ENCODE measurements at regions not wholly inside any gene's neighbourhood (a gene's known extent, or its start where the extent isn't known, plus 50 kb on each side); places are given as distances from the start of the nearest gene placed in this dataset.
A peak's percentile ranks its signal among the peaks of the same experiment; 100 is the strongest.

DNA sequence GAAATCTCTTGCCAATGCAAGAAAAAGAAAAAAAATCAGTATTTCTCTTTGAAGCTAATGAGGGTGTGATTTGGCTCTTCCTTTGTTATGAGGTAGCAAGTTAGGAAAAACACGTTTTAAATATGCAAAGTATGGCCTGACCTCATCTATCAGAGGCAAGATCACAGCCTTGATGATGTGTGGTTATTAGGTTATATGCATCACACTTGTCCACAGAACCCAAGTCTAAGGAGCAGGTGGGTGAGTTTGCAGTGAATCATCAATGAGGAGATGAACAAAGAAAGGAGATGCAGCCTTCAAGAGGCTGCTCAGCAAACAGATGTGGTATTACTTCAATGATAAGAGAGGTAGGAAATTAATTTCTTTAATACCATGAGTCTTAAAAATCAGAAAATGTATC lies 594.8 kb upstream of the CDH5 start:
- DNase-seq (ENCODE audit: low read depth) = no peak
- H3K4me3 ChIP-seq (ENCODE audit: low read depth, low read length) = no peak overlapping the region
- no peak for TF ChIP-seq CTCF (IDR thresholded peaks at IDR 0.05; ENCODE audit: insufficient read depth, low read length)

- no peak for DNase-seq (ENCODE audit: low read depth)
- H3K4me3 ChIP-seq (ENCODE audit: low read depth, low read length) = no peak overlapping the region
- TF ChIP-seq CTCF (IDR thresholded peaks at IDR 0.05; ENCODE audit: insufficient read depth, low read length) = no peak
These were observed 595.7 kb upstream of the CDH5 start for GRCh38 chr16:65770752-65771151.

DNA sequence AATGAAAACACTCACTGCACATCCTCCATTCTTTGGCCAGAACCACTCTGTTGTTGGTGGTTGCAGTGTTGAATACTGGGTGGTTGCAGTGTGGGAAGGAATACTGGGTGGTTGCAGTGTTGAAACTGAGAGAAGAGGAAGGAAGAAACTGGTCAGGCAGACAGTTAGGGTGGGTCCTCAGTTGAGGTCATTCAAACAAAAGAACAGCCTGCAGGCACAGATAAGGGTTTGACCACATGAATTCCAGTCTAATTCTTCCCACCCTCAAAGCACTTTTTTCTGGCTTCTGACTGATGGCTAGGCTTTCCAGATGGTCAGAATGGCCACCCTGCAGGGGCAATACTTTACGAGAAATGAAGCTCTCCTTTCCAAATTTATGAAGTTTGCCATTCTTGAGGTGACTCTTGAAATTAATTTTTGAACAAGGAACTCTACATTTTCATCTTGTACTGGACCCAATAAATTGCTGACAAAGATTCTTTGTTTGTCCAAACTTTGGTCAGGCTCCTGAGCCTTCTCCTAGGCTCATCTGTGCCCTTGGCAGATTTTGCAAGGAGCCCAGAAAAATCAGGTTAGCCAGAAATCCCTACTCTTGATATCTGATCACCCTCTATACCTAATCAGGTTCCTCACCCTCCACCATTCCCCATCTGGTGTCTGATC lies 596.6 kb upstream of the CDH5 start:
- TF ChIP-seq CTCF (IDR thresholded peaks at IDR 0.05; ENCODE audit: insufficient read depth, low read length) = no peak
- no peak overlapping the region for H3K4me3 ChIP-seq (ENCODE audit: low read depth, low read length)
- DNase-seq (ENCODE audit: low read depth) = peak; percentile 83

DNA sequence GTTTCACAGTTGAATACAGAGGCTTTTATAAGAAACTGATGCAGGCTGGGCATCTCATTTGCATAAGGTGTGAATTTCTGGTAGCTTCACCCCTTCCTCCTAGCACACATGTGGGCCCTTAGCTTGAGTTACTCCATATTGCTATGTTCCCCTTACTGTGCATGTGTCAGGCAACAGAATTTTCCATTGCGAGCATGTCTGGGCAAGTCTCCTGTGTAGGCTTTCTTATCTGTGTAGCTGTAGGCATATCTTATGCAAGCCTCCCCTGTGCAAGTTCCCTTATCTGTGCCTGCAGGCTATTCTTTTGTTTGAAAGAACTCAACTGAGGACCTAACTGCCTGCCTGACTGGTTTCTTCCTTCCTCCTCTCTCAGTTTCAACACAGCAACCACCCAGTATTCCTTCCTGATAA lies 597.4 kb upstream of the CDH5 start:
- peak; percentile 90 for DNase-seq (ENCODE audit: low read depth)
- no peak for TF ChIP-seq CTCF (IDR thresholded peaks at IDR 0.05; ENCODE audit: insufficient read depth, low read length)

DNA sequence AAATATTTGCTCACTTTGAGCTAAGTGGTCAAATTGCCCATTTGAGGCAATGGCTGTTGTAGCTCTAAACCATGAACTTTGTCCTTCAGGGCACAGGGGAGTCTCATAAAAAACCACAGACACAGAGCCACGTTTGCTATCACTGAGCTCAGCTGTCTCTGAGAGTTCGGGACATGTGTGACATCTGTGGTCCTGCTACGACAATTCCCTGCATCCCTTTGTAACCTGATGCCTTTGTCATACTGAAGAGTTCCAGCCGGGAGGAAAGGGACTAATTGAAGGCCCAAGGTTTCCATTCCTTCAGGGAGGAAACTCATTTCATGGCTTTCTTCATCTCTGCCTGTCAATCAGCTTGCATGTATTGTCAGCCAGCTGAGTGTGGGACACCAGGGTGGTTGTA lies 599.4 kb upstream of the CDH5 start:
- no peak for TF ChIP-seq CTCF (IDR thresholded peaks at IDR 0.05; ENCODE audit: insufficient read depth, low read length)
- H3K4me3 ChIP-seq (ENCODE audit: low read depth, low read length) = no peak overlapping the region

More for the DNA sequence above, 597.4 kb upstream of the CDH5 start:
- H3K4me3 ChIP-seq (ENCODE audit: low read depth, low read length) = no peak overlapping the region

DNA sequence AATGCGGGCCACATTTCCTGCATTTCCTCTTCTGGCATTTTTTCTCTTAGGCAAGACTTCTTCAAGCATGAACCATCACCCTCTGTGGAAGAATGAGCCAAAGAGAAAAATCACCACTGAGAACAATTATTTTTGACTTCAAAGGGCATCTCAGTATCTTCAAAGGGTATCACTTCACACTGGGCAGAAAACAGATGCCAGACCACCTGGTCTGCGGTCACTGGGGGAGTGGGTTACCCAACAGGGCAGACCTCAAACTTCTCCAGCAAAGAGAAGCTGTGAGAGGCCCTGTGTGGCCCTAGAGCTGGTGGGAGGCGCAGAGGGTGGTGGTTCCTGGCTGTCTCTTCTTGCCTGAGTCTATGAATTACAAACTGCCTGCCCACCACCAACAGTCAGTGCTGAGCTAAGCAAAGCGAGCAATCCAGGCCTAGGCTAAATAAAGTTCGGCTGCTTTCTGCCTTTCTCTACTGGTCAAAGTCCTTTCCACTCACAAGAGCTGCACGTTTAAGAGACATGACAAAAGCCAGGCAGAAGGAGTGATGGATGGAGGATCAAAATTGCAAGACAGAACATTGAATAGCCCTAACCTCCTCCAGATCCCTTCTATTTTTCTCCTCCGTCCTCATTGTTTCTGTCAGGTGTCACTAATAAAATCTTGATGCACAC lies 602.7 kb upstream of the CDH5 start:
- no peak for TF ChIP-seq CTCF (IDR thresholded peaks at IDR 0.05; ENCODE audit: insufficient read depth, low read length)
- no peak overlapping the region for H3K4me3 ChIP-seq (ENCODE audit: low read depth, low read length)
- no peak for DNase-seq (ENCODE audit: low read depth)

More for the DNA sequence above, 599.4 kb upstream of the CDH5 start:
- no peak for DNase-seq (ENCODE audit: low read depth)

Measured in fibroblast of the aortic adventitia (primary cell).